SKM-1 (cell line): ENCODE measurements at regions not wholly inside any gene's neighbourhood (a gene's known extent, or its start where the extent isn't known, plus 50 kb on each side); places are given as distances from the start of the nearest gene placed in this dataset.

Source experiments
- DNase-seq: peaks from one replicate; lab custom pipeline; 2025; ENCODE audit not compliant: unreplicated experiment; lab: John Stamatoyannopoulos, UW

DNA sequence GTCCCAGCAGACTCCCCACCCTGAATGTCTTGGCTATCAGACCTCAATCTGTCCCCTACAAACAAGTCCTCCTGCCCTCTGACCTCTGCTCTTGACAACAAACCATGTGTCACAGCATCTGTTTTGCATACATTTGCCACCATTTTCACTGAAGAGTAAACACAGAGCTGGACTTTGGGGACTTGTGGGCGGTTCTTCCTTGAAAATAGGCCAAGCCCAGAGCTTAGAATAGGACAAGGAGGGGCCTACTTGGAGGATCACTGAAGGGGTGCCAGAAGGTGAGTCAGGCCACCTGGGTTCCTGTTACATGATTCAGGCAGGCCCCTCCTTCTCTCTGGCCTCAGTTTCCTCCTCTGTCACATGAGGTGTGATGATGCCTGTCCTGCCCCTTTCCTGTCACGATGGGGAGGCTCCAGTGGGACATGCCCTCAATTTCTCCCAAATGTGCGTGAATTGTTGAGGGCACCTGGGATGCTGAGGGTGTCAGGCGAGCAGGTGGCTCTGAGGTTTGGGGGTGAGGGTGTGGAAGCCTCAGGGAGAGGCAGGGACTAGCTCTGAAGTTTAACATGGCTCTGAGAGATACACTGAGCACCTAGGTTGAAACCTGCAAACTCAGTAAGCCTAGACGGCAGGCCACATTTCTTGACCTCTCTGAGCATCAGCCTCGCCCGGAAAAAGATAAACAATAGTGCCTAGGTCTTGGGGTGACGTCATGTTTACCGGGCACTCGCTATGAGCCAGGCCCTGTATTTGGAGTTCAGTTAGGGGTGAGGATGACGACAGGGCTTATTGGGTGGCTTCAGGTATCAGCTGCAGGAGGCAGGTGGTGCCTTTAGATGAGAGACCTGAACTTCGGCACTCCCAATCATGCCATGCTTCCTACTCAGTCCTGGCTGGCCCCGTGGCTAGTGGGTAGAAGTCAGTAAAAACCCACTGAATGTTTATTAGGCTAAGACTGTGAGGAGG is 107.6 kb upstream of the PITX1 start:
- DNase-seq = no peak

DNA sequence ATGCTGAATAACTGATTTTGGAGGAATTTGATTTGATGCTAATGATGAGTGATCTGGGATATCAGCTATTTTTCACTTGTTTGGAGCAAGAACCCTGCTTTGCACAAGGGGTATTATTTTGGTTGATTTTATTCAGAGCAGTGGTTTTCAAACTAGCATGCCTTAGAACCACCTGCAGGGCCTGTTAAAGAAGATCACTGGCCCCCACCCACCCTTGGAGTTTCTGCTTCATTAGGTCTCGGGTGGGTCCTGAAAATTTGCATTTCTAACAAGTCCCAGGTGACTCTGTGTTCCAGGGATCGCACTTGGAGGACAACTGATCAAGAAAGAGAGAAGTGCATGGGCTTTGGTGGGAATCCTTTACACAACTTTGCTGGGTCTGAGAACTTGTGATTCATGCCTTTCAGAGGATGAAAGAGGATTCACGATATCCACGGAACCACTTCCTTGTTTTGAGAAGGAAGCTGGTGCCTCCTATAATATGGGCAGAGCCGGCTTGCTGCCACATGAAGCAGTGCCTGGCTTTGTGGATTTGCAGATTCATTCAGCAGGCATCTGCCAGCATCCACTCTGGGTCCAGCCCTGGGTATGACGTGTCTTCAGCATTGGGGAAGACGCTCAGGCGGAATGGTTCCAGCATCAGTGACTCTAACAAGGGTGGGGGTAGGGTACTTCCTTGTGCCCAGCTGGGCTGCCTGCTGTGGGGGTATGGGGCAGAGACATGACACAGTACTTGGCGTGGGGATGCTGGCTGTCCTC is 106.6 kb upstream of the PITX1 start:
- DNase-seq = peak; percentile 50

DNA sequence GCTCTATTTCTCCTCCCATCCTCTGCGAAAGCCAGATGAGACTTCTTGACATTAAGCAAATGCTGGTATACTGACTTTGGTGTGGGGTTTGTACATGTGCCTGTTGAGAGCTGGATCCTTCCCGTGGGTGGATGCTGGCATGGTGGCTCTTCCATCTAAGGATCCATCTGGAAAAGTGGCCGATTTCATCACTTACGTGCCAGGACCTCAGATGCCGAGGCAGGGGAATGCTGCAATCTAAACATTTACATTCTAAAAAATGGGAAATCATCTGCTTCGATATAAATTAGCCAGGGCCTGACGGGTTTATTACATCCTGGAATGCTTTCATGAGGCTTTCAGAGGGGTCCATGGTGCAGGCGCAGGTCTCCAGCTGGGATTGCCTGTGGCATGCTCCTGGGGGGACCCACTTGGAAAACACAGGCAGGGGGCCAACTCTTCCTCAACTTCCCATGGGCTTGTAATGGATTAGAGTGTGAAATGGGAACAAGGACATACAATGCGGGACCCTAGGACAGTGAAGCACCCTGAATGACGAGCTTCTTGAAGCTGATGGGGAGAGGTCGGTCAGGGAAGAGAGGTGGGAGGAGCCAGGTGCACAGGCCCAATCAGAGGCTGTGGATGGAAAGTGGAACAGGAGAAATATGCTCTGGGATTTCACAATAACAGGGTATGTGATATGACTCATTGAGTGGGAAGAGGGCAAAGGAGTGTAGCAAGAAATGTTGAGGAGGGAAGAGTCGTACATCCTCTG is 105.5 kb upstream of the PITX1 start:
- peak; percentile 73 for DNase-seq

DNA sequence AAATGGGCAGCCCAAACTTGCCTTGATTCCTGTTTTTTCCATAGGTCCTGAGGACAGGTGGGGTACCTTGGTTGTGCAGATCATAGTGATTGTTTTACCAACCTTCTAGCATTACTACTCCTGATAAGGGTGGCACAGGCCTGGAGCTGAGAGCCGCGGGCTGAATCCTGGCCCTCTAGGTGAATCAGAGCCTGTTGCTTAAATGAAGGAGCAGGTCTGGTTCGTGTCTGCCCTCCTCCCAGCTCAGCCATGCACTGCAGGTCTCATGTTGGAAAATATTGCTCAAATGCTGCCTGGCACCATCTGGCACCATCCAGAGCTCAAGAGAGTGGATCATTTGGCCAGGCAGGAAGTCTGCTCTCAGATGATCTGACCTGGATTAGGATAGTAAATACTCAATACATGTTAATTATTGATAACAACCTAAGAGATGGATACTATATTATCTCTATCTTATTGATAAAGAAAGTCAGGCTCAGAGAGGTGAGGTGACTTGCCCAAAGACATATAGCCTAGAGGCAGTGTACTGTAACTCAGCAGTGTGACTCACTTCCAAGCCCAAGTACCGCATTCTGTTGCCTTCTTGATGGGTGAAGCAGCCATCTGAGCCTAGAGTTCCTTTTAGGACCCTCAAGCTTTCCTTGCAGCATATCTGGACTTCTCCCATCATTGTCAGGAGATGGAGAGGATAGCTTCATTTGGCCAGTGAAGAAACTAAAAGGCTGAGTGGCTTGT is 104.3 kb upstream of the PITX1 start:
- DNase-seq = no peak

DNA sequence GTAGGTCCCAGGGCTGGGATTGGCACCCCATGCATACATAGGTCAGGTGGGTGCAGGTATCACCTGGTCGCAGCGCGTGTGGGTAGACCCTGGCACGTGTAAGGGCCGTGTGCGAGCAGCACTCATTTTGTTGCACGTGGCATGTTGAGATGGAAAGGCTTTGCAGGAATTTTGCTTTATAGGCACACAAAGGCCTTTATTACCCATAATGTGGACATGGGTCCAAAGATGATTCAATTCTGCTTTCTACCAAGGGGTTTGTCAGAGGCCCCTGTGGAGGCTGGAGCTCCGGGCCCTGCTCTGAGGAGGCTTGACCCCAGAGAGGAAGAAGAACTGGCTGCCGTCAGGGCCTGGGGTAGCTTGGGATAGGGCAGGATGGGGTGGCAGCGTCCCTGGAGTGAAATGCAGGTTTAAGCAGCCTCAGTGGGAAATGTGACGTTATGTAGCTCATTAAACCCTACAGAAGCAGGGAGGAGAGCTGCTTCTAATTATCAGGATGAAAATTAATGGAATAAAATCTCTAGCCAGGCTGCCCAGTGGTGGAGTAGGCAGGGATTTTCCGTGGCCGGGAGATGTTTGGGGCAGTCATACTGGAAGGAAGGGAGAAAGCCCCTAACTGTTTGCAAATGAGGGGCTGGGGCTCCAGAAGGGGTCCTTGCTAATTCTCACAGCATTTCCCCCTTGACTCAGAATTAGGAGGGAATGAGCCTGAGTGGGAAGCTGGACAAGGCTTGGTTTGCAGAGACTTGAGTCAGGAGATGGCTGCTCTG is 103.3 kb upstream of the PITX1 start:
- no peak for DNase-seq

DNA sequence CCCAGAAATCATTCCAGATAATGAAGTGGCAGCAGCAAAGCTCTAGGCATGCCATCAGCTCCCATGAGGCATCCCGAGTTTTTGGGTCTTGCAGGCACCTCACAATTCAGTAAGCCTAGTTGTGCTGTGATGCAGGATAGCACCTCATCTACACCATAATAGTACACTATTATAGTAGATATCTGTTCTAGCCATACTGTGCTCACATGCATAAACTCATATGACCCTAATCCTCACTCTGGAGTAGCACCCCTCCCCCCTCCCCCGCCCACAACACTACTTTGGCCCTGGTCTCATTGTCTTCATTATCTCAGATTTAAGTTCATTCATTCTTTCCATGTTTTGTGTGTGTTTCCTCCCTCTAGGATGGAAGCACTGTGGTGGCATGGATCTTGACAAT is 102.5 kb upstream of the PITX1 start:
- DNase-seq = no peak

DNA sequence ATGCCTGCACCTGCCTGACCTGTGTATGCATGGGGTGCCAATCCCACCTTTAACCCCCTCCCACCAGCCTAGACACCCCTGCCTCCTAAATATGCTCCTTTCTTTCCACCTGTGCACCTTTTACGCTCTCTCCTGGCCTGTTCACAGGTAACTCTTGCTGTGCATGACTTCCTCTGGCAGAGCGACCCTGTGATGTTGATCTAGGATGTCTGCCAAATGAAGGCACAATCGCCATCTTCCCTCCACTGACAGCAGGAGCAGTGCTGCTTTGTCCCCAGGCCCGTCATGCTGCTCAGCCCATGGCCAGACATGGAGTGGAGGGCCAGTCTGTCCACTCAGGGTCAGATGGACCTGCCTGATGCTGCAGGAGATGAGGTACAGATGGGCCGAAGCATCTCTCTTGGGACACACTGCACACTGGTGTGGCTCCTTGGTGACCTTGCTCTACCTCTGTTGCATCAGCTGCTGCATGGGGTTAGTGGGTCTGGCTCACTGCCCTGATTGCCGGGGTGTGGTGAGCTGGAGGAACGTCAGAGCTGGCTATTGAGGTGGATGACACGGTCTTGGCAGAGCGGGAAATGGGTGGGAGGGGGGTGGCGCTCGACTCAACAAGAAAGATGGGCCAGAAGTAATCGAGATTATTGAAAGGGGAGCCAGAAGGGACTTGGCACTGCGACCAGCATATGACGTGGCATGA is 101.7 kb upstream of the PITX1 start:
- DNase-seq = no peak

DNA sequence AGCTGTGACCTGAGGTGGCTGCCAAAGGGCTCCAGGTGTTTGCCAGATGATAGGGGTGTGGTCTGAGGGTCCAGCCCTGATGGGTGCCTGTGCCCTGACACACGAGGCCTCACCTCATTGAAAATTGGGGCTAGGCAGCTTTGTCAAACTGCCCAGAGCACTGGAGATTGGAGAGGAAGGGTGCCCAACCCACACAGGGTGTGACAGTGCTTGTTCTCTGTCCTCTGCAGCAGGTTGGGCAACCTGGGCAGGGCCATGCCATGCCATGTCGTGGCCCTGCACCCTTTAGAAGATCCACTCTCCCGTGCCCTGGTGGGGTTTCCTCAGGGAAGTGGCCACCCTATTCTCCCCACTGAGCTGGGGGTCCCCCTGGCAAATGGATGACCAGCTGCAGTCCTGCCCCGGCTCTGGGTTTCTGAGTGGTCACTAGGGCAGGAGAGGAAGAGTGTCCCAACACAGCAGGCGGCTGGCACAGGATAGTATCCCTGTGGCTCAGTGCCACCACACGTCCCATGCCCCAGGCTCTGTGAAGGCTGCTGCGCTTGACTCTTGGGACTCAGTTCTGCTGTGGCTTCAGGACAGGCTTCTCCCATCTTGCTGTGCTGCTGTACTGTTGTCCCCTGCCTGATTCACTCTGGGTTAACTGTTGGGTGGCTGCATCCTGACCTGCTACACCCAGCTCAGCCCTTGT is 100.8 kb upstream of the PITX1 start:
- DNase-seq = no peak

DNA sequence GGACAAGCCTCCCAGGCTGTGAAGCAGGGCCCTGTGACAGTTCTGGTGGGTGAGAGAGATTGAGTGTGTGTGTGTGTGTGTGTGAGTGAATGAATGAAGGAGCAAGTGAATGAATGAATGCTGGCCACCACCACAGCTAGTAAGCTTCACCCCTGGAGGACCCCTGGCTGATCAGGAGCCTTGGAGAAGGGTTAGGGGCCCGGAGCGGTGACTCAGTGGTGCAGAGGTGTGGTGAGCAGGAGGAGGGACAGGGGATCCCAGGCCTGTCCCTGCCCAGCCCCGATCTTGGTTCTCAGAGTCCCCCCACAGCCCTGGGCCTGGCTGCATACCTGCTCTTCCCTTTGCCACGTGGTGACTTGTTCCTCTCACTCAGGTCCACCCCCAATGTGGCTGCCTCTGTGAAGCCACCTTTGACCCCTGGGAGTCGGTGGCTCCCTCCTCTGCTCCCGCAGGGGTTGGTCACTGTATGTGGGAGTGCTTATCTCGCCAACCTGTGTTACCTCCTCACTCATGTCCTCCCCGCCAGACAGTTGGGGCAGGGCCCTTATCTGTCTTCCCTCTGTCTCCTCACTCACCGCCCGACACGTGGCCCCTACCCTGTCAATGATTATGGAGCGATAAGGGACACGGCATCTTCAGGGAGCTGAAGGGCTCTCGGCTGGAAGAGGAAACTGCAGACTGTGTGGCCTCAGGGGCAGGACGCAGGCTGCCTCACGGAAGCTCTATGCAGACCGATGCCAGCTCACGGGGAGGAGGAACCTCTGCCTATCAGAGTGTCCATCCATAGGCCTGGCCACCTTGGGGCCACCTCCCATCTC is 99.9 kb upstream of the PITX1 start:
- DNase-seq = no peak

DNA sequence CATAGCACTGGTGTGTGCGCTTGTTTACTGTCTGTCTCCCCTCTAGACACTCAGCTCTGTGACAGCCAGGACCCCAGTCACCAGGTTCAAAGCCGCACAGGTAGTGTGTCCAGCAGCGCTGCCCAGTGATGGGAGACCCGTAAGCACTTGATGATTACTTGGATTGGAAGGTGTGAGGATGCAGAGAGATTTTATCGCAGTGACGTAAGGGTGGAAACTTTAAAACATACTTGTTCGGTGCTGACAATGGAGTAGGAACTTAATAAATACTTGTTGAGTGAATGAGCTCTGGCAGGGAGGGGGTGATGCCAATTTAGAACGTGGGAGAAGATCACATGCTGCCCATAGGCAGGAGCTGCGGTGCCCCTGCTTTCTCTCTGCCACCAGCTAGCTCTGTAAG is 99.2 kb upstream of the PITX1 start:
- DNase-seq = no peak

DNA sequence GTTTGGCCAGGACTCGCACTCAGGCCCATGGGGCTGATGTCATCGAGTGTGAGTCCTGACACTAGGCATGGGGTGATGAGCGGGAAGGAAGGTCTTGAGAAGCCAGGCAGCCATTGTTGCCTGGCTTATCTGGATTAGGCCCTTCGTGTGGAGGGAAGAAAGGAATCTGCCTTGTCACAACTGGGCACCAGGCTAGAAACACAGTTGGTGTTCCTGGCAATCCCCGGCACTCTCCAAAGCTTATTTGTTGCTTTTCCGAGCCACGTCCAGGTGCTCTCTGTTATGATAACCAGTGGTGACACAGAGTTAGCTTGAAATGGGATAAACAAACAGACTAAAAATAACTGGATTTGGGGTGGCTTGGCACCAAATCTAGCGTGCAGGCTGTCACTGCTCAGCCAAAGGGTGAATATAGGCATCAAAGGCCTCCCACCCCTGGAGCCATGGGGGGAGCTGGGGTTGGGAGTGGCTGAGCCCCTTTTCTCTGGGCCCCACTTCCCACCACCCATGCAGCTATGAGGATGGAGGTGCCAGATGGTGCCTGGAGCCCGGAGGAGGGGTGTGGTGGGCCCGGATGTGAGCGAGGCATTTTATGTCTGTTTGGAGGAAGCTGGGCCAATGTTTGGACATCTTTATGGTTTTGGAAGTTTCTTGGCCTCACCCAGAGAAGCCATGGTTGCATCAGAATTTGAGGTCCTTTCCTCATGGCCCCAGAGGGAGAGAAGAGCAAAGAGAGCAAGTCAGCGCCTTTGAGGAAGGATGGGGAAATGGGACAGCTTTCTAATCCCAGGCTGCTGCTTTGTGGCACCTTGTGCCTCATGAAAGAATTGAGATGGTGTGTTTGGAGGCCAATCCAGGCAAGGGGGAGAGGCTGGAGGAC is 98.0 kb upstream of the PITX1 start:
- no peak for DNase-seq

DNA sequence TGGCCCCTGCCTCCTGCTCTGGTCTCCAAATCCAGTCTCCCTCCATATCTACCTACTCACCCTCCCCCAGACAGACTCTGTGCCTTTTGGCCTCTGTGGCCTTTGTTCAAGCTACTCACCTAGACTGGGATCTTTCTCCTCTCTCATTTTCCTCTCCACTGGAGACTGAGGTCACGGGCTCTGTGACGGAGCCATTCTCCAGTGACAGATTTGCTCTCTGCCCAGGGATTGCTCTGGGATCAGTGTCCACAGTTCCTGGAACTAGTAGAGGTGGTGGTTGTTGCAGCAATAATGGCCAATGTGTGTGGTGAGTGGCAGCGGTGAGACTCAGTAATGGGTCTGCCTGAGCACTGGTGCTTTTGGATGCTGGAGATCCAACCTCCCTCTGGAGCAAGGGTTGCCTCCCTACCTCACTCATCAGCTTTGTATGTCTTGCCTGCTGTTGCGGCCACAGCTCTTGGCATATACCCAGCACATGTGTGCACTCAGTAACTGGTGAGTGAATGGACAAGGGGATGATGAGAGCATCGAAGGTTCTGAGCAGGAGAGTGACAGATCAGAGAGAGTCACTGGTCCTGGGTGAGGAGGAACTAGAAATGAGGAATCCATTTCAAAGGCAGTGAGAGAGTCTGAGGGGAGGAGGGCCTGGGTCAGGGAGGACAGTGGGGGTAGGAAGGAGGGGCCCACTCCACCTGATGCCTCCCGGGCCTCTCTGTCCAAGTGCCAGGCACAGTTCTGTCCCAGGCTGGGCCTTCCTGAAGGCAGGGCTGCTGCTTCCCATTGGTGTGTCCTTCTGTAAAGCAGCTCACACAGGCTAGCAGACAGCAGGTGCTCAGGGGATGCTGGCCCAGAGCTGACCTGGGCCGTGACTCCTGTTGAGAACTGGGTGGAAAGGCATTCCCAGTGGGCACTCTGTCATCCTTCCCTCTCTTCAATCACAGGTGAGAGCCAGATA is 96.5 kb upstream of the PITX1 start:
- no peak for DNase-seq

DNA sequence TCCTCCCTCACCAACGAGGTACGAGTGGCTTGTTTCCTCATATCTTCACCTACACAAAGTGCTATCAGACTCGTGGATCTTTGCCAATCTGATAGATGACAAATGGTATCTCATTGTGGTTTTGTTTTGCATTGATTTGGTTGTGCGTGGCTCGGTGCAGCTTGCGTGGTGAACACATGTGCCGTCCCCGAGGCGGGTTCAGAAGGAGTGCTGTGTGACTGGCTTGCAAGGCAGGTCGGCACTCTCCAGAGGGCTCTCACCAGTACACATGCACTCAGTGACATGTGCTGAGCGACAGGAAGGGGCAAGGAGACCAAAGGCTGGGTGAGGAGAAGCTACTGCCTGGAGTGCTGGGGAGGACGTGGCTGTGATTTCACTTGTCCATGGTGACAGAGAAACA is 95.3 kb upstream of the PITX1 start:
- DNase-seq = no peak

DNA sequence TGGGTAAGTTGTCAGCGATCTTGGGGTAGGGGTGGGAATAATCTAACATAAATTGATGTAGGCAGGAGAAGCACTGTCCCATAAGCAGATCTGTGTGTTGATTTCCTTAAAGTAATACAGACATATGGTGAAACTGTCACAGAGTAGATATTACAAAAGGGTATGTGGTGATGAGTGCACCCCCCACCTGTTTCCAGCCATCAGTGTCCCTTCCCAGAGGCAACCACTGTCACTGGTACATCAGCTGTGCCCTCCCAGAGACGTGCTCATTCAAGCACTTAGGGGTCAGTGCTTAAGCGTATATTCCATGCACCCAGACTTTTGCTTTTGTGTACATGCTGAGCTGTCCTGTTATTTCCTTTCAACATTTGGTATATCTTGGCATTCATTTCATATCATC is 94.3 kb upstream of the PITX1 start:
- DNase-seq = no peak

DNA sequence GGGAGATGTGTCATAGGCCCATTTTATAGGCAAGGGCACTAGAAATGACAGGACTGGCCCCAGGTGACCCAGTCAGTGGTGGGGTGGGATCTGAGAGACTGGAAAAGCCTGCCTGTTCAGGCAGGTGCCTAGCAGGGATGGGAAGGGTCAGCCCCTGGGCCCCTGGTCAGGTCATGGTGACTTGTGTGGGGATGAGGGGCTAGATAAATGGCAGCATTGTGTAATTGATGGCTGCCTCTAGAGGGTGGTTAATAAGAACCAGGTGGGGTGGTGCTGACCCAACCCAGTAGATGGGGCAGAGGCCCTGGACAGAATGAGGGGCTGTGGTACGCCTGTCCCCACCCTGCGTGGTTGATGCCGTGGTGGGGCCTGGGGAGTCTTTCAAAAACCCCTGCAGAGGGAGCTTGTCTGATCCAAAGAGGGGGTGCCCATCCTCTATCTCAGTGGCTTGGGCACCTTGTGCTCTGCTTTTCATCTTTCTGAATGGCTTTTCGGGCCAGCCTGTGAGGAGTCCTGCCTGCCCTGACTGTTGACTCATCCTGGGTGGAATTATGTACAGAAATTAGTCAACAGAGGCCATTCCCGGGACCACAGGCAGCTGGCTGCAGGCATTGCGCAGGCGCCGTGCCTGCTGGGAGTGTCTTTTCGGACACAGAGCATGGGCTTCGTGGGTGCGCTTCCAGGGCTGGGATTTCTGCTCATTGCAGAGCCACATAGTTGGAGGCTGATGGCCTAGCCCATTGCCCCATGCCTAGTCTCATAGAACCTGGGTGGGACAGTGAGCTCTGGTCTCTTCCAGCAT is 93.6 kb upstream of the PITX1 start:
- no peak for DNase-seq
